ENCODE measurements at regions not wholly inside any gene's neighbourhood (a gene's known extent, or its start where the extent isn't known, plus 50 kb on each side); places are given as distances from the start of the nearest gene placed in this dataset.

- DNase-seq = no peak
These were observed 365.9 kb downstream of the MMUT start for GRCh38 chr6:49097116-49097515.

GRCh38 chr6:49088631-49089030 is 374.4 kb downstream of the MMUT start:
- DNase-seq = no peak

GRCh38 chr6:49087369-49087768 is 375.7 kb downstream of the MMUT start:
- no peak for DNase-seq

- DNase-seq = no peak
These were observed 380.4 kb downstream of the MMUT start for GRCh38 chr6:49082611-49083010.

GRCh38 chr6:49072885-49073620 is 390.0 kb downstream of the MMUT start:
- no peak for DNase-seq

GRCh38 chr6:49072146-49072545 is 390.9 kb downstream of the MMUT start:
- no peak for DNase-seq

GRCh38 chr6:49070411-49070810 is 392.6 kb downstream of the MMUT start:
- no peak for DNase-seq

- DNase-seq = no peak
These were observed 408.7 kb downstream of the MMUT start for GRCh38 chr6:49054311-49054710.

- DNase-seq = no peak
These were observed 410.2 kb downstream of the MMUT start for GRCh38 chr6:49052901-49053300.

GRCh38 chr6:49051281-49051680 is 411.8 kb downstream of the MMUT start:
- DNase-seq = no peak

- no peak for DNase-seq
These were observed 412.5 kb downstream of the MMUT start for GRCh38 chr6:49050584-49050983.

- no peak for DNase-seq
These were observed 424.7 kb downstream of the MMUT start for GRCh38 chr6:49038294-49038822.

- no peak for DNase-seq
These were observed 432.6 kb downstream of the MMUT start for GRCh38 chr6:49030251-49031020.

GRCh38 chr6:49027644-49028043 is 435.4 kb downstream of the MMUT start:
- DNase-seq = no peak

GRCh38 chr6:49025273-49026240 is 437.5 kb downstream of the MMUT start:
- DNase-seq = no peak

GRCh38 chr6:49004801-49005200 is 458.3 kb downstream of the MMUT start:
- DNase-seq = no peak

GRCh38 chr6:49003348-49003747 is 459.7 kb downstream of the MMUT start:
- no peak for DNase-seq

GRCh38 chr6:49001856-49002541 is 461.1 kb downstream of the MMUT start:
- no peak for DNase-seq

- no peak for DNase-seq
These were observed 464.5 kb downstream of the MMUT start for GRCh38 chr6:48998574-48998973.

GRCh38 chr6:48996461-48997119 is 466.5 kb downstream of the MMUT start:
- DNase-seq = no peak

- DNase-seq = no peak
These were observed 468.2 kb downstream of the MMUT start for GRCh38 chr6:48994811-48995210.

- no peak for DNase-seq
These were observed 472.3 kb downstream of the MMUT start for GRCh38 chr6:48990739-48991138.

Data from inflammatory macrophage treated with lipopolysaccharide for 1 hour (primary cell).